Naive thymus-derived CD4-positive, alpha-beta T cell (primary cell): ENCODE measurements at regions not wholly inside any gene's neighbourhood (a gene's known extent, or its start where the extent isn't known, plus 50 kb on each side); places are given as distances from the start of the nearest gene placed in this dataset.
"Not testable (repeated sequence)": the region's sequence is repeated elsewhere in the genome, so short reads cannot be mapped to it uniquely, and the experiment has no call there.

Experiments
- ATAC-seq: fragments of 150-1000 bp; cut with Tn5 transposase; 2 replicates; pipeline ENCODE4 v1.10.0; 2021; ENCODE audit warnings: mild to moderate bottlenecking, moderate library complexity
- CTCF ChIA-PET: fragments of 350-600 bp; sonication (Branson Sonifier 250); formaldehyde crosslinking; loops from one replicate; lab custom pipeline; 2021; ENCODE audit warnings: antibody characterized with exemption; lab: Charles Lee
- POLR2A ChIA-PET: fragments of 350-600 bp; sonication (Branson Sonifier 250); formaldehyde crosslinking; loops from one replicate; lab custom pipeline; 2021; ENCODE audit warnings: antibody characterized with exemption, inconsistent platforms; lab: Charles Lee
- DNase-seq, 9 donors: peaks; one replicate each; pipeline versions ENCODE4 v3.0.0 to v3.0.0-alpha.2; 2020 to 2022; ENCODE audit warnings: mixed read lengths in 1 of 9
- H3K27ac ChIP-seq: one replicate; pipeline ENCODE4 v1.7.0; 2013; ENCODE audit warnings: mild to moderate bottlenecking, low read depth, low read length, moderate library complexity
- H3K27me3 ChIP-seq, 2 donors: one replicate each; pipeline ENCODE4 v1.7.0; 2013; ENCODE audit warnings: low read length in 2 of 2, mild to moderate bottlenecking in 2 of 2, moderate library complexity in 2 of 2; ENCODE audit not compliant: control insufficient read depth in 2 of 2, insufficient read depth in 2 of 2
- H3K36me3 ChIP-seq, 3 experiments: 1 replicate in 2 of 3; 2 replicates in 1 of 3; pipeline ENCODE4 v1.7.0; 2013; ENCODE audit warnings: low read length in 3 of 3, mild to moderate bottlenecking in 3 of 3, moderate library complexity in 1 of 3; ENCODE audit not compliant: insufficient read depth in 3 of 3, control insufficient read depth in 2 of 3
- H3K4me1 ChIP-seq, 2 donors: one replicate each; pipeline ENCODE4 v1.7.0; 2013; ENCODE audit warnings: low read length in 2 of 2, mild to moderate bottlenecking in 2 of 2, moderate library complexity in 1 of 2; ENCODE audit not compliant: control insufficient read depth in 2 of 2, insufficient read depth in 2 of 2
- H3K4me3 ChIP-seq: 2 replicates; pipeline ENCODE4 v1.7.0; 2013; ENCODE audit warnings: mild to moderate bottlenecking, low read length
- H3K9me3 ChIP-seq, 3 experiments: 1 replicate in 2 of 3; 2 replicates in 1 of 3; pipeline ENCODE4 v1.7.0; 2013; ENCODE audit warnings: low read length in 3 of 3; ENCODE audit not compliant: control insufficient read depth in 2 of 3
- H3K27ac Mint-ChIP-seq, 9 donors: one replicate each; pipeline ENCODE4 v1.8.0; 2020 to 2022; ENCODE audit warnings: mixed read lengths in 9 of 9, mild to moderate bottlenecking in 8 of 9, moderate library complexity in 5 of 9, inconsistent platforms in 2 of 9
- H3K27me3 Mint-ChIP-seq, 5 donors: one replicate each; pipeline ENCODE4 v1.8.0; 2021 to 2022; ENCODE audit warnings: mixed read lengths in 5 of 5, mild to moderate bottlenecking in 1 of 5
- H3K36me3 Mint-ChIP-seq, 5 donors: one replicate each; pipeline ENCODE4 v1.8.0; 2020 to 2022; ENCODE audit warnings: mixed read lengths in 5 of 5, mild to moderate bottlenecking in 3 of 5, inconsistent platforms in 1 of 5
- H3K4me1 Mint-ChIP-seq, 7 donors: one replicate each; pipeline ENCODE4 v1.8.0; 2020 to 2022; ENCODE audit warnings: mixed read lengths in 7 of 7, mild to moderate bottlenecking in 3 of 7, inconsistent platforms in 1 of 7
- H3K4me3 Mint-ChIP-seq, 10 donors: one replicate each; pipeline ENCODE4 v1.8.0; 2020 to 2022; ENCODE audit warnings: mild to moderate bottlenecking in 10 of 10, mixed read lengths in 10 of 10, moderate library complexity in 6 of 10, inconsistent platforms in 2 of 10
- H3K9me3 Mint-ChIP-seq, 11 donors: one replicate each; pipeline ENCODE4 v1.8.0; 2020 to 2022; ENCODE audit warnings: mixed read lengths in 11 of 11, mild to moderate bottlenecking in 4 of 11, inconsistent platforms in 1 of 11, moderate library complexity in 1 of 11
- intact Hi-C, 2 donors: fragments of 100-400 bp; cut with micrococcal nuclease; formaldehyde crosslinking; loops; one replicate each; pipeline ENCODE4 v1.15.1; 2023

DNA sequence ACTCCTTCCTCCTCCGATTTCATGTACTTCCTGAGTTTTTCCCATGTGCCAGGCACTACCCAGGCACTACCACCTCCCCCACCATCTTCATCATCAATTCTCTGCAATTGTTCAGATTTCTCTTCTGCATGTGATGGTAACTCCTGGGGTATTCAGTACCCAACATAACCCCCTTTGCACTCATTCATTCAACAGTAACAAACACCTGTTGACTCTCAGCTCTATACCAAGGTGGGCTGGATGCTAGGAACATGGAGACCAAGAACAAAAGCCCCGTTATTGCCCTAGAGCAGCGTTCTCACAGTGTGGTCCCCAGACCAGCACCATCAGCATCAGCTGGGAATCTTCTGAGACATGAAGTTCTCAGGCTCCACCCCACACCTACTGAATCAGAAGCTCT is 113.0 kb upstream of the CHD2 start:
- Histone ChIP-seq H3K27ac (no peak overlapping the region), H3K36me3 (no peaks in the 10 kb centered on the region), H3K9me3 (no peaks in the 10 kb centered on the region), H3K4me3 (no peak overlapping the region), H3K27me3 (no peaks in the 10 kb centered on the region), H3K4me1 (no peaks in the 10 kb centered on the region)
- intact Hi-C loops, result no loop called here
- POLR2A ChIA-PET, result interaction anchor here (0.5 kb wide), 1 partner anchor 188 kb away, joined by 3 read pairs; no protein-coding TSS in a partner anchor
- peaks cover 0 to 4% (median 0%) of the 10 kb centered on the region in 11 donors for H3K9me3 Mint-ChIP-seq
- CTCF ChIA-PET, result interaction anchor here (0.6 kb wide), 1 partner anchor 77 kb away, joined by 3 read pairs; no protein-coding TSS in a partner anchor
- DNase-seq (no peak), ATAC-seq (no peak)
- no peak overlapping the region for H3K27ac Mint-ChIP-seq
- H3K27me3 Mint-ChIP-seq, result no peaks in the 10 kb centered on the region
- H3K4me3 Mint-ChIP-seq, result no peak overlapping the region
- peaks cover 1 to 24% (median 14%) of the 10 kb centered on the region in 5 donors for H3K36me3 Mint-ChIP-seq
- no peaks in the 10 kb centered on the region for H3K4me1 Mint-ChIP-seq

DNA sequence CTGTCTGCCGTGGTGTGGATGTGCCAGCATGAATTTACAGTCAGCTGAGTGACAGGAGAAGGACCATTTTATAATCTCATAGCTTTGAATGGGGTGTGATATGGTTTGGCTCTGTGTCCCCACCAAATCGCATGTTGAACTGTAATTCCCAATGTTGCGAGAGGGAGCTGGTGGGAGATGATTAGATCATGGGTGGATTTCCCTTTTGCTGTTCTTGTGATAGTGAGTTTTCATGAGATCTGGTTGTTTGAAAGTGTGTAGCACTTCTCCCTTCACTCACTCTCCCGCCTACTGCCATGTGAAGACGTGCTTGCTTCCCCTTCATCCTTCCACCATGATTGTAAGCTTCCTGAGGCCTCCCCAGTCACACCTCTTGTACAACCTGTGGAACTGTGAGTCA is 111.9 kb upstream of the CHD2 start:
- peaks cover 1 to 22% (median 14%) of the 10 kb centered on the region in 5 donors for H3K36me3 Mint-ChIP-seq
- H3K4me3 Mint-ChIP-seq, result no peak overlapping the region
- no peaks in the 10 kb centered on the region for H3K9me3 ChIP-seq
- H3K36me3 ChIP-seq, result no peaks in the 10 kb centered on the region
- no peaks in the 10 kb centered on the region for H3K4me1 Mint-ChIP-seq
- no peak overlapping the region for H3K27ac Mint-ChIP-seq
- no peaks in the 10 kb centered on the region for H3K4me1 ChIP-seq
- H3K4me3 ChIP-seq, result no peak overlapping the region
- H3K27me3 Mint-ChIP-seq, result no peaks in the 10 kb centered on the region
- H3K27me3 ChIP-seq, result no peaks in the 10 kb centered on the region
- H3K27ac ChIP-seq, result no peak overlapping the region
- ChIA-PET POLR2A (interaction anchor here (0.6 to 1.4 kb wide), 2 partner anchors 9 to 48 kb away, joined by 3 to 4 read pairs; no protein-coding TSS in a partner anchor), CTCF (interaction anchor here (1.0 kb wide), 1 partner anchor 9 kb away, joined by 4 read pairs; no protein-coding TSS in a partner anchor)
- ATAC-seq (no peak), DNase-seq (no peak)
- intact Hi-C loops, result no loop called here
- H3K9me3 Mint-ChIP-seq, result peaks cover 0 to 4% (median 0%) of the 10 kb centered on the region in 11 donors

DNA sequence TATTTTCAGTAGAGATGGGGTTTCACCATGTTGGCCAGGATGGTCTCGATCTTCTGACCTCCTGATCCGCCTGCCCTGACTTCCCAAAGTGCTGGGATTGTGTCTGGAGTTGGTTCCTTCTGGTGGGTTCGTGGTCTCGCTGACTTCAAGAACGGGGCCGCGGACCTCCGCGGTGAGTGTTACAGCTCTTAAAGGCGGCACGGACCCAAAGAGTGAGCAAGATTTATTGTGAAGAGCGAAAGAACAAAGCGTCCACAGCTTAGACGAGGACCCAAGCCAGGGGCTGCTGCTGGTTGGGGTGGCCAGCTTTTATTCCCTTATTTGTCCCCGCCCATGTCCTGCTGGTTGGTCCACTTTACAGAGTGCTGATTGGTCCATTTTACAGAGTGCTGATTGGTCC is 111.3 kb upstream of the CHD2 start:
- H3K36me3 ChIP-seq, H3K9me3 ChIP-seq, ATAC-seq, H3K27me3 ChIP-seq, H3K4me3 Mint-ChIP-seq, H3K9me3 Mint-ChIP-seq, H3K27me3 Mint-ChIP-seq, H3K4me1 ChIP-seq, intact Hi-C loops, DNase-seq, H3K27ac ChIP-seq, H3K4me1 Mint-ChIP-seq, H3K4me3 ChIP-seq, H3K27ac Mint-ChIP-seq: not testable (repeated sequence)
- ChIA-PET POLR2A (interaction anchor here (0.6 to 1.4 kb wide), 2 partner anchors 8 to 48 kb away, joined by 3 to 4 read pairs; no protein-coding TSS in a partner anchor), CTCF (interaction anchor here (1.0 kb wide), 1 partner anchor 9 kb away, joined by 4 read pairs; no protein-coding TSS in a partner anchor)
- peaks cover 1 to 20% (median 14%) of the 10 kb centered on the region in 5 donors for H3K36me3 Mint-ChIP-seq

DNA sequence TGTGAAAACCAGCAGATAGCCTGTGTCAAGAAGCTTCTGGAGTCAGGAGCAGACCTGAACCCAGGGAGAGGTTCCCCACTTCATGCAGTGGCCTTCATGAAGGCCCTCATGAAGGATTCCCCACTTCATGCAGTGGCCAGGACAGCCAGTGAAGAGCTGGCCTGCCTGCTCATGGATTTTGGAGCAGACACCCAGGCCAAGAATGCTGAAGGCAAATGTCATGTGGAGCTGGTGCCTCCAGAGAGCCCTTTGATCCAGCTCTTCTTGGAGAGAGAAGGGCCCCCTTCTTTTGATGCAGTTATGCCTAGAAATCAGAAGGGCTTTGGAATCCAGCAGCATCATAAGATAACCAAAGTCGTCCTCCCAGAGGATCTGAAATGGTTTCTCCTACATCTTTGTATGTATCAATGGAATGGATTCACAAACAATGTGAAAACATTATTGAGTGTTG is 103.9 kb upstream of the CHD2 start:
- H3K36me3 ChIP-seq, result no peaks in the 10 kb centered on the region
- intact Hi-C loops, result loop anchor here (5.0 kb wide), 1 partner anchor 226 kb away; no protein-coding TSS in a partner anchor
- H3K4me1 ChIP-seq, result peaks cover 3 to 4% of the 10 kb centered on the region in 2 donors
- H3K4me3 Mint-ChIP-seq, result no peak overlapping the region
- no peaks in the 10 kb centered on the region for H3K9me3 Mint-ChIP-seq
- H3K27me3 ChIP-seq, result no peaks in the 10 kb centered on the region
- H3K27ac Mint-ChIP-seq, result no peak overlapping the region
- no peaks in the 10 kb centered on the region for H3K27me3 Mint-ChIP-seq
- CTCF ChIA-PET, result interaction anchor here (0.7 to 3.6 kb wide), 14 partner anchors 12 to 218 kb away, joined by 3 to 21 read pairs (median 4); no protein-coding TSS in a partner anchor
- H3K36me3 Mint-ChIP-seq, result peaks cover 0 to 5% (median 0%) of the 10 kb centered on the region in 5 donors
- no peaks in the 10 kb centered on the region for H3K9me3 ChIP-seq
- POLR2A ChIA-PET, result interaction anchor here (0.6 to 3.5 kb wide), 6 partner anchors 9 to 127 kb away, joined by 3 to 45 read pairs (median 3); no protein-coding TSS in a partner anchor
- H3K4me3 ChIP-seq, result no peak overlapping the region
- ATAC-seq (no peak), DNase-seq (no peak)
- H3K4me1 Mint-ChIP-seq, result peaks cover 6 to 15% (median 6%) of the 10 kb centered on the region in 7 donors
- H3K27ac ChIP-seq, result no peak overlapping the region

DNA sequence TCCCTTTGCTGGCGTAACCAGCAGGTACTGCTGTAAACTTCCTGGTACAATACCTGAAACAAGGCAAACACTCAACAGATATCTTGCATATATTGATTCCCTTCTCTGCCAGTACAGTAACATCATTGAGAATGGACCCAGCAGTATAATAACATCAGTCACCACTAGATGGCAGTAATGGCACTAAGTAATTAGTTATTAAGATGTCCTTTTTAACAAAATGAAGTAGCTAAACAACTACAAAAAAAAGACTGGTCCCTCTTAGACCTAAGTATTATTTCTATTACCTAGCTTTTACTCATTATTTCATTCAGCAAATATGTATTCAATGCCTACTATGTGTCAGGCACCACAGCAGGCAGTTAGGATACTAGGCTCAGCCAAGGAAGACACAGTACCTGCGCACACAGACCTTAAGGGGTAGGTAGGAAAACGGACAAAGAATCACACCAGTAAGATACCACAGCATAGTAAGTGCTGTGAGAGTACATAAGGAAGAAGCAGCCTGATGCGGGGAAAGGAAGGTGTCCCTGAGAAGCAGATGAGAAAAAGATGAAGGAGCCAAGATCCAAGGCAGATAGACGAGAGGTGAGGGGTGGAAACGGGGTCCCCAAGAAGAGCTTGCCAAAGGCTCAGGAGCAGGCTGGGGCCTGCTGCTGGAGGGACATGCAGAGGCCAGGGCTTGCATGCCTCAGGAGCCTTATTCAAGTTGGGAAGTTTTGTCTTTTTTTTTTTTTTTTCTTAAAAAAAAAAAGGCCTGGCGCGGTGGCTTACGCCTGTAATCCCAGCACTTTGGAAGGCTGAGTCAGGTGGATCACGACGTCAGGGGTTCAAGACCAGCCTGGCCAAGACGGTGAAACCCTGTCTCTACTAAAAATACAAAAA is 102.7 kb upstream of the CHD2 start:
- peak; percentile 95 for ATAC-seq
- no peak overlapping the region for H3K4me3 ChIP-seq
- Mint-ChIP-seq H3K27me3 (no peaks in the 10 kb centered on the region), H3K9me3 (no peaks in the 10 kb centered on the region), H3K4me1 (peaks cover 6 to 24% (median 12%) of the 10 kb centered on the region in 7 donors), H3K36me3 (peaks cover 0 to 8% (median 0%) of the 10 kb centered on the region in 5 donors), H3K4me3 (peak overlapping the region in 1 of 10 donors; percentile 12), H3K27ac (peak overlapping the region; percentile 72 to 95 (median 79))
- no peaks in the 10 kb centered on the region for H3K27me3 ChIP-seq
- ChIA-PET POLR2A (interaction anchor here (0.6 to 3.5 kb wide), 14 partner anchors 8 to 850 kb away, joined by 3 to 45 read pairs (median 4); no protein-coding TSS in a partner anchor), CTCF (interaction anchor here (0.6 to 3.6 kb wide), 28 partner anchors 9 to 232 kb away, joined by 3 to 21 read pairs (median 5); partner anchors contain the start of gene CHD2)
- H3K4me1 ChIP-seq, result peaks cover 3 to 4% of the 10 kb centered on the region in 2 donors
- no peaks in the 10 kb centered on the region for H3K9me3 ChIP-seq
- intact Hi-C loops, result loop anchor here (1.0 to 5.0 kb wide), 5 partner anchors 12 to 225 kb away; no protein-coding TSS in a partner anchor
- no peaks in the 10 kb centered on the region for H3K36me3 ChIP-seq
- no peak overlapping the region for H3K27ac ChIP-seq
- DNase-seq, result peak in 7 of 9 donors; percentile 61 to 81 (median 74)

DNA sequence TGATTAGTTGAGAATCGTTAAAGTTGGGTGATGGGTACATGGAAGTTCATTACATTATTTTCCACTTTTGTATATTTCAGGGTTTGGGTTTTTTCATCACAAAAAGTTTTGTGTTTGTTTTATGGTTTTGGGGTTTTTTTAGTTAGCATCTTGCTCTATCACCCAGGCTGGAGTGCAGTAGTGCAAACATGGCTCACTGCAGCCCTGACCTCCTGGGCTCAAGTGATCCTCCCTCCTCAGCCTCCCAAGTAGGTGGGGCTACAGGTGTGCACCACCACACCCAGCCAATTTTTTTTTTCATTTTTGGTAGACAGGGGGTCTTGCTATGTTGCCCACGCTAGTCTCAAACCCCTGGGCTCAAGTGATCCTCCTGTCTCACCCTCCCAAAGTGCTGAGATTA is 100.1 kb upstream of the CHD2 start:
- CTCF ChIA-PET, result interaction anchor here (0.6 kb wide), 1 partner anchor 154 kb away, joined by 3 read pairs; no protein-coding TSS in a partner anchor
- H3K27ac Mint-ChIP-seq, result no peak overlapping the region
- no peak for ATAC-seq

More for the DNA sequence above, 100.1 kb upstream of the CHD2 start:
- peaks cover 13 to 41% (median 19%) of the 10 kb centered on the region in 7 donors for H3K4me1 Mint-ChIP-seq
- H3K4me3 Mint-ChIP-seq, result no peak overlapping the region
- no peak overlapping the region for H3K4me3 ChIP-seq
- H3K27ac ChIP-seq, result no peak overlapping the region
- peaks cover 3 to 4% of the 10 kb centered on the region in 2 donors for H3K4me1 ChIP-seq
- no peaks in the 10 kb centered on the region for H3K9me3 ChIP-seq
- peaks cover 0 to 11% (median 0%) of the 10 kb centered on the region in 5 donors for H3K36me3 Mint-ChIP-seq
- DNase-seq, result no peak
- POLR2A ChIA-PET, result interaction anchor here (0.7 to 1.1 kb wide), 3 partner anchors 57 to 129 kb away, joined by 3 read pairs; no protein-coding TSS in a partner anchor
- no peaks in the 10 kb centered on the region for H3K36me3 ChIP-seq
- no peaks in the 10 kb centered on the region for H3K9me3 Mint-ChIP-seq
- H3K27me3 Mint-ChIP-seq, result no peaks in the 10 kb centered on the region
- intact Hi-C loops, result no loop called here
- no peaks in the 10 kb centered on the region for H3K27me3 ChIP-seq
